HepG2 (cell line): ENCODE measurements at regions not wholly inside any gene's neighbourhood (a gene's known extent, or its start where the extent isn't known, plus 50 kb on each side); places are given as distances from the start of the nearest gene placed in this dataset.

Source experiments
- ATAC-seq: fragments of 200-7000 bp; cut with Tn5 transposase; 3 replicates; pipeline ENCODE4 v1.9.1; 2020; ENCODE audit warnings: mild to moderate bottlenecking, moderate library complexity
- BruUV-seq: library from RNA; stranded (reverse); fragments of 400-500 nt; replicated peaks from 2 replicates; lab custom pipeline; 2021; lab: Mats Ljungman, UMichigan
- CTCF ChIA-PET: fragments of 300-600 bp; formaldehyde crosslinking; extraction: SDS; loops from one replicate; lab custom pipeline; 2021; ENCODE audit warnings: low total read pairs, inconsistent platforms, low intra/inter-chr PET ratio; lab: Yijun Ruan, JAX
- POLR2A ChIA-PET: fragments of 350-600 bp; sonication (Branson Sonifier 250); formaldehyde crosslinking; loops from one replicate; lab custom pipeline; 2020; ENCODE audit warnings: antibody characterized with exemption, inconsistent platforms; lab: Yijun Ruan, JAX
- DNase-seq: peaks from one replicate; pipeline ENCODE4 v3.0.0-alpha.2; 2015; ENCODE audit warnings: low spot score
- FAIRE-seq: peaks from 3 replicates; lab custom pipeline; 2011; peaks lifted over from hg19 to GRCh38; lab: Jason Lieb, UNC
- H2AFZ ChIP-seq: one replicate; pipeline ENCODE4 v1.6.1; 2011; ENCODE audit warnings: low read length, inconsistent platforms
- H3K27ac ChIP-seq: fragments of 300-600 bp; 3 replicates; pipeline ENCODE4 v1.8.0; 2011; ENCODE audit warnings: mixed run types, mild to moderate bottlenecking, mixed read lengths, low read length, inconsistent platforms; ENCODE audit not compliant: insufficient read depth; ENCODE audit errors: extremely low read length
- H3K27me3 ChIP-seq, 2 experiments: fragments of 200-600 bp in 1 of 2; 2 replicates in 1 of 2; 3 replicates in 1 of 2; pipeline versions ENCODE4 v1.6.0 to v1.8.0; 2011; ENCODE audit warnings: low read length in 2 of 2, mild to moderate bottlenecking in 2 of 2, moderate library complexity in 2 of 2, inconsistent platforms in 1 of 2; ENCODE audit not compliant: insufficient read depth in 2 of 2, control insufficient read depth in 1 of 2
- H3K36me3 ChIP-seq, 2 experiments: fragments of 200-600 bp in 1 of 2; replicated peaks in 1 of 2; 2 replicates in 1 of 2; 3 replicates in 1 of 2; pipeline versions ENCODE4 v1.5.1 to v1.8.0; 2011; ENCODE audit warnings: low read length in 2 of 2, inconsistent platforms in 1 of 2; ENCODE audit not compliant: insufficient read depth in 2 of 2, control insufficient read depth in 1 of 2
- H3K4me1 ChIP-seq: 2 replicates; pipeline ENCODE4 v1.5.1; 2012; ENCODE audit warnings: low read length, inconsistent platforms; ENCODE audit not compliant: insufficient read depth
- H3K4me2 ChIP-seq: 2 replicates; pipeline ENCODE4 v1.6.0; 2011; ENCODE audit warnings: low read depth, low read length, inconsistent platforms
- H3K4me3 ChIP-seq, 3 experiments: fragments of 200-600 bp in 1 of 3; sonication (generic), shearing (Covaris generic) in 1 of 3; replicated peaks in 1 of 3; 2 replicates each; pipeline ENCODE4 v1.5.1; 2011 to 2016; ENCODE audit warnings: low read length in 3 of 3, inconsistent platforms in 2 of 3, low read depth in 2 of 3, mild to moderate bottlenecking in 2 of 3, control low read depth in 1 of 3, mixed read lengths in 1 of 3; ENCODE audit not compliant: insufficient read depth in 1 of 3
- H3K79me2 ChIP-seq: one replicate; pipeline ENCODE4 v1.6.1; 2011; ENCODE audit warnings: low read length, inconsistent platforms; ENCODE audit not compliant: insufficient read depth
- H3K9ac ChIP-seq: 2 replicates; pipeline ENCODE4 v1.6.0; 2011; ENCODE audit warnings: mild to moderate bottlenecking, low read depth, low read length, inconsistent platforms; ENCODE audit not compliant: insufficient read depth
- H3K9me3 ChIP-seq: 2 replicates; pipeline ENCODE4 v1.5.1; 2012; ENCODE audit warnings: mild to moderate bottlenecking, low read length
- H4K20me1 ChIP-seq: 2 replicates; pipeline ENCODE4 v1.6.0; 2011; ENCODE audit warnings: inconsistent platforms, mild to moderate bottlenecking, low read length, moderate library complexity; ENCODE audit not compliant: insufficient read depth
- ARID3A ChIP-seq: IDR thresholded peaks from 2 replicates; pipeline ENCODE4 v1.6.1; 2012; ENCODE audit warnings: low read depth, low read length, improper control_type of control experiment
- FOSL2 ChIP-seq: sonication (generic); formaldehyde crosslinking; IDR thresholded peaks from 2 replicates; pipeline ENCODE4 v1.4.0; 2020; ENCODE audit warnings: missing genetic modification reagents
- FOXK1 ChIP-seq: sonication (generic); formaldehyde crosslinking; IDR thresholded peaks from 2 replicates; pipeline ENCODE4 v1.4.0; 2020; ENCODE audit warnings: low read depth, missing genetic modification reagents, borderline replicate concordance
- ISL2 ChIP-seq: sonication (generic); formaldehyde crosslinking; IDR thresholded peaks from 2 replicates; pipeline ENCODE4 v1.5.0; 2020; ENCODE audit warnings: missing genetic modification reagents
- JARID2 ChIP-seq: sonication (generic); formaldehyde crosslinking; IDR thresholded peaks from 2 replicates; pipeline ENCODE4 v1.8.1; 2023; ENCODE audit warnings: missing genetic modification reagents, inconsistent platforms; ENCODE audit not compliant: insufficient replicate concordance
- KDM1A ChIP-seq: IDR thresholded peaks from 2 replicates; pipeline ENCODE4 v1.6.1; 2016; ENCODE audit warnings: missing compliant biosample characterization
- MATR3 ChIP-seq: sonication (generic); formaldehyde crosslinking; IDR thresholded peaks from 2 replicates; pipeline ENCODE4 v1.4.0; 2020; ENCODE audit warnings: missing genetic modification reagents
- MXD1 ChIP-seq: sonication (generic); formaldehyde crosslinking; IDR thresholded peaks from 2 replicates; pipeline ENCODE4 v1.4.0; 2020; ENCODE audit warnings: mild to moderate bottlenecking, missing genetic modification reagents
- POLR2G ChIP-seq: fragments of 200-400 bp; formaldehyde crosslinking; IDR thresholded peaks from 2 replicates; pipeline ENCODE4 v1.6.1; 2018; ENCODE audit warnings: mild to moderate bottlenecking, low read depth, low read length, moderate library complexity
- PPARG ChIP-seq: conservative IDR thresholded peaks from 2 replicates; pipeline ENCODE4 v1.6.1; 2016; ENCODE audit warnings: missing biosample characterization, missing genetic modification reagents
- SALL2 ChIP-seq: sonication (generic); formaldehyde crosslinking; IDR thresholded peaks from 2 replicates; pipeline ENCODE4 v1.8.1; 2023; ENCODE audit warnings: mild to moderate bottlenecking, missing genetic modification reagents, inconsistent platforms
- STAG1 ChIP-seq: sonication (generic); formaldehyde crosslinking; IDR thresholded peaks from 2 replicates; pipeline ENCODE4 v1.4.0; 2020; ENCODE audit warnings: missing genetic modification reagents
- ZNF138 ChIP-seq: sonication (generic); formaldehyde crosslinking; IDR thresholded peaks from 2 replicates; pipeline ENCODE4 v1.5.0; 2020; ENCODE audit warnings: mild to moderate bottlenecking, low read depth, missing genetic modification reagents
- ZNF572 ChIP-seq: sonication (generic); formaldehyde crosslinking; IDR thresholded peaks from 2 replicates; pipeline ENCODE4 v1.5.1; 2020; ENCODE audit warnings: mild to moderate bottlenecking, missing genetic modification reagents
- ZNF724P ChIP-seq: sonication (generic); formaldehyde crosslinking; IDR thresholded peaks from 2 replicates; pipeline ENCODE4 v1.8.0; 2022; ENCODE audit warnings: missing genetic modification reagents, borderline replicate concordance
- WGBS: methylation state at CpG from one replicate; pipeline ENCODE4 v1.1.6; 2017; ENCODE audit warnings: low lambda C conversion rate; 5-methylcytosine and 5-hydroxymethylcytosine counted together
- in situ Hi-C: cut with HindIII; loops from 2 replicates; pipeline ENCODE4 v1.10.0; 2017; ENCODE audit warnings: low pct_unique_long_range_greater_than_20kb; ENCODE audit not compliant: extremely low pct_ligation_motif_present
- intact Hi-C: fragments of 100-400 bp; cut with micrococcal nuclease; formaldehyde crosslinking; loops from one replicate; pipeline ENCODE4 v1.10.0; 2022; ENCODE audit not compliant: unreplicated experiment
- TF ChIP-seq, protein P1 (sequence below): sonication (generic); formaldehyde crosslinking; IDR thresholded peaks from 2 replicates; pipeline ENCODE4 v1.5.0; 2020; ENCODE audit warnings: mild to moderate bottlenecking, missing genetic modification reagents, moderate library complexity
- TF ChIP-seq, protein P2 (sequence below): conservative IDR thresholded peaks from 2 replicates; pipeline ENCODE4 v1.6.1; 2018; ENCODE audit warnings: missing genetic modification reagents
- TF ChIP-seq, protein P3 (sequence below): sonication (generic); formaldehyde crosslinking; IDR thresholded peaks from 2 replicates; pipeline ENCODE4 v1.5.0; 2020; ENCODE audit warnings: missing genetic modification reagents

GRCh38 chr9:118522093-118523028 is 818.2 kb downstream of the TLR4 start:
- peaks cover 67% of the 10 kb centered on the region for H3K9me3 ChIP-seq
- TF ChIP-seq PPARG (CRISPR knock-in tag) (no peak), POLR2G (no peak), JARID2 (CRISPR knock-in tag) (no peak), SALL2 (CRISPR knock-in tag) (no peak), FOSL2 (CRISPR knock-in tag) (no peak), STAG1 (CRISPR knock-in tag) (0 out of 2 replicates have a peak, but pooled peaks have one; percentile 25), KDM1A (CRISPR knock-in tag) (no peak), MXD1 (no peak), FOXK1 (CRISPR knock-in tag) (no peak), ZNF724P (CRISPR knock-in tag) (no peak), ISL2 (CRISPR knock-in tag) (no peak), ARID3A (no peak), ZNF572 (no peak), ZNF138 (no peak), MATR3 (CRISPR knock-in tag) (no peak)
- TF ChIP-seq, protein P1, sequence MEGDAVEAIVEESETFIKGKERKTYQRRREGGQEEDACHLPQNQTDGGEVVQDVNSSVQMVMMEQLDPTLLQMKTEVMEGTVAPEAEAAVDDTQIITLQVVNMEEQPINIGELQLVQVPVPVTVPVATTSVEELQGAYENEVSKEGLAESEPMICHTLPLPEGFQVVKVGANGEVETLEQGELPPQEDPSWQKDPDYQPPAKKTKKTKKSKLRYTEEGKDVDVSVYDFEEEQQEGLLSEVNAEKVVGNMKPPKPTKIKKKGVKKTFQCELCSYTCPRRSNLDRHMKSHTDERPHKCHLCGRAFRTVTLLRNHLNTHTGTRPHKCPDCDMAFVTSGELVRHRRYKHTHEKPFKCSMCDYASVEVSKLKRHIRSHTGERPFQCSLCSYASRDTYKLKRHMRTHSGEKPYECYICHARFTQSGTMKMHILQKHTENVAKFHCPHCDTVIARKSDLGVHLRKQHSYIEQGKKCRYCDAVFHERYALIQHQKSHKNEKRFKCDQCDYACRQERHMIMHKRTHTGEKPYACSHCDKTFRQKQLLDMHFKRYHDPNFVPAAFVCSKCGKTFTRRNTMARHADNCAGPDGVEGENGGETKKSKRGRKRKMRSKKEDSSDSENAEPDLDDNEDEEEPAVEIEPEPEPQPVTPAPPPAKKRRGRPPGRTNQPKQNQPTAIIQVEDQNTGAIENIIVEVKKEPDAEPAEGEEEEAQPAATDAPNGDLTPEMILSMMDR (CRISPR knock-in tag), result peak; percentile 32
- TF ChIP-seq, protein P2, sequence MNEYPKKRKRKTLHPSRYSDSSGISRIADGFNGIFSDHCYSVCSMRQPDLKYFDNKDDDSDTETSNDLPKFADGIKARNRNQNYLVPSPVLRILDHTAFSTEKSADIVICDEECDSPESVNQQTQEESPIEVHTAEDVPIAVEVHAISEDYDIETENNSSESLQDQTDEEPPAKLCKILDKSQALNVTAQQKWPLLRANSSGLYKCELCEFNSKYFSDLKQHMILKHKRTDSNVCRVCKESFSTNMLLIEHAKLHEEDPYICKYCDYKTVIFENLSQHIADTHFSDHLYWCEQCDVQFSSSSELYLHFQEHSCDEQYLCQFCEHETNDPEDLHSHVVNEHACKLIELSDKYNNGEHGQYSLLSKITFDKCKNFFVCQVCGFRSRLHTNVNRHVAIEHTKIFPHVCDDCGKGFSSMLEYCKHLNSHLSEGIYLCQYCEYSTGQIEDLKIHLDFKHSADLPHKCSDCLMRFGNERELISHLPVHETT (CRISPR knock-in tag), result no peak
- TF ChIP-seq, protein P3, sequence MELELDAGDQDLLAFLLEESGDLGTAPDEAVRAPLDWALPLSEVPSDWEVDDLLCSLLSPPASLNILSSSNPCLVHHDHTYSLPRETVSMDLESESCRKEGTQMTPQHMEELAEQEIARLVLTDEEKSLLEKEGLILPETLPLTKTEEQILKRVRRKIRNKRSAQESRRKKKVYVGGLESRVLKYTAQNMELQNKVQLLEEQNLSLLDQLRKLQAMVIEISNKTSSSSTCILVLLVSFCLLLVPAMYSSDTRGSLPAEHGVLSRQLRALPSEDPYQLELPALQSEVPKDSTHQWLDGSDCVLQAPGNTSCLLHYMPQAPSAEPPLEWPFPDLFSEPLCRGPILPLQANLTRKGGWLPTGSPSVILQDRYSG, result no peak
- no peaks in the 10 kb centered on the region for H3K79me2 ChIP-seq
- ChIA-PET POLR2A (no interaction called here), CTCF (interaction anchor here (0.9 to 1.4 kb wide), 2 partner anchors 767 to 843 kb away, joined by 3 to 5 read pairs; no protein-coding TSS in a partner anchor)
- H3K27me3 ChIP-seq, result no peaks in the 10 kb centered on the region
- no peaks in the 10 kb centered on the region for H3K4me1 ChIP-seq
- 15% methylated on average over 9 of the region's 9 CpGs for whole genome bisulfite sequencing
- no peak overlapping the region for H2AFZ ChIP-seq
- in situ Hi-C loops, result no loop called here
- ATAC-seq (peak; percentile 35; the same call in 1 of the 3 replicates), FAIRE-seq (no peak), DNase-seq (peak; percentile 8)
- H3K27ac ChIP-seq, result no peak overlapping the region
- intact Hi-C loops, result loop anchor here (5.0 kb wide), 1 partner anchor 770 kb away; no protein-coding TSS in a partner anchor
- no peak overlapping the region for H3K9ac ChIP-seq
- no peak overlapping the region for H3K4me3 ChIP-seq
- H4K20me1 ChIP-seq, result no peaks in the 10 kb centered on the region
- no peaks in the 10 kb centered on the region for H3K36me3 ChIP-seq
- H3K4me2 ChIP-seq, result no peak overlapping the region
- no TSS peak for BruUV-seq
